Spleen (tissue), 11 donors: ENCODE measurements at regions not wholly inside any gene's neighbourhood (a gene's known extent, or its start where the extent isn't known, plus 50 kb on each side); places are given as distances from the start of the nearest gene placed in this dataset.

Experiments used
- DNase-seq: peaks from one replicate; pipeline ENCODE4 v3.0.0-alpha.2; 2020
- H3K27ac ChIP-seq, 8 donors: fragments of 200-600 bp; sonication (generic) in 7 of 8; 1 replicate in 4 of 8; 2 replicates in 4 of 8; pipeline versions ENCODE4 v1.5.0 to v1.8.0; 2016 to 2021; ENCODE audit warnings: inconsistent platforms in 4 of 8, mild to moderate bottlenecking in 4 of 8, moderate library complexity in 1 of 8
- H3K27me3 ChIP-seq, 7 donors: fragments of 200-600 bp; sonication (generic) in 6 of 7; replicated peaks in 1 of 7; 1 replicate in 4 of 7; 2 replicates in 3 of 7; pipeline versions ENCODE4 v1.5.0 to v1.8.0; 2016 to 2021; ENCODE audit warnings: inconsistent platforms in 3 of 7, mild to moderate bottlenecking in 1 of 7
- H3K36me3 ChIP-seq, 6 donors: fragments of 200-600 bp; sonication (generic) in 5 of 6; 1 replicate in 4 of 6; 2 replicates in 2 of 6; pipeline versions ENCODE4 v1.5.0 to v1.8.0; 2016 to 2021; ENCODE audit warnings: inconsistent platforms in 2 of 6
- H3K4me1 ChIP-seq, 6 donors: fragments of 200-600 bp; sonication (generic) in 5 of 6; 1 replicate in 3 of 6; 2 replicates in 3 of 6; pipeline versions ENCODE4 v1.5.0 to v1.8.0; 2016 to 2021; ENCODE audit warnings: inconsistent platforms in 3 of 6
- H3K4me3 ChIP-seq, 8 donors: fragments of 200-600 bp; sonication (generic) in 7 of 8; 1 replicate in 4 of 8; 2 replicates in 4 of 8; pipeline versions ENCODE4 v1.5.0 to v1.8.0; 2016 to 2021; ENCODE audit warnings: inconsistent platforms in 4 of 8, mild to moderate bottlenecking in 4 of 8, moderate library complexity in 2 of 8
- H3K9me3 ChIP-seq, 8 donors: fragments of 200-600 bp; sonication (generic) in 7 of 8; 1 replicate in 4 of 8; 2 replicates in 4 of 8; pipeline versions ENCODE4 v1.5.0 to v1.8.0; 2016 to 2021; ENCODE audit warnings: inconsistent platforms in 4 of 8
- POLR2A ChIP-seq, 3 donors: fragments of 450-650 bp; IDR thresholded peaks; one replicate each; pipeline ENCODE4 v1.5.1; 2017; ENCODE audit warnings: antibody characterized with exemption in 3 of 3, mild to moderate bottlenecking in 1 of 3
- POLR2AphosphoS5 ChIP-seq, 3 donors: sonication (generic); formaldehyde crosslinking; IDR thresholded peaks; one replicate each; pipeline ENCODE4 v1.5.1; 2017; ENCODE audit warnings: antibody characterized with exemption in 3 of 3
- WGBS, 5 donors: extraction: QIAGEN DNeasy Blood & Tissue Kit in 3 of 5; methylation state at CpG; one replicate each; pipeline versions ENCODE4 v1.1.5 to v1.1.7; 2013 to 2018; 5-methylcytosine and 5-hydroxymethylcytosine counted together
- intact Hi-C: fragments of 100-400 bp; cut with DNase I; formaldehyde crosslinking; loops from one replicate; pipeline ENCODE4 v1.15.0; 2023; ENCODE audit warnings: low total_unique reads
- TF ChIP-seq, protein P1 (sequence below), 11 experiments: fragments of 200-600 bp in 7 of 11; fragments of 450-650 bp in 4 of 11; sonication (generic) in 4 of 11; IDR thresholded peaks in 8 of 11; conservative IDR thresholded peaks in 3 of 11; 1 replicate in 7 of 11; 2 replicates in 4 of 11; pipeline versions ENCODE4 v1.4.0 to v1.8.0; 2016 to 2021; ENCODE audit warnings: antibody characterized with exemption in 11 of 11, inconsistent platforms in 4 of 11, mild to moderate bottlenecking in 1 of 11
- donor health status: healthy with polysubstance abuse.
- donor health status: DM: no; HTN: no; CAD: no; lungs with moderate emphysema.
- donor health status: DM: no; HTN: no; CAD: no.
- donor health status: Bipolar disorder and iron deficiency.
- donor health status: healthy.
- donor health status: DM: no; HTN: no; CAD: no.
- donor health status: DM: yes; HTN: yes; CAD: no.

DNA sequence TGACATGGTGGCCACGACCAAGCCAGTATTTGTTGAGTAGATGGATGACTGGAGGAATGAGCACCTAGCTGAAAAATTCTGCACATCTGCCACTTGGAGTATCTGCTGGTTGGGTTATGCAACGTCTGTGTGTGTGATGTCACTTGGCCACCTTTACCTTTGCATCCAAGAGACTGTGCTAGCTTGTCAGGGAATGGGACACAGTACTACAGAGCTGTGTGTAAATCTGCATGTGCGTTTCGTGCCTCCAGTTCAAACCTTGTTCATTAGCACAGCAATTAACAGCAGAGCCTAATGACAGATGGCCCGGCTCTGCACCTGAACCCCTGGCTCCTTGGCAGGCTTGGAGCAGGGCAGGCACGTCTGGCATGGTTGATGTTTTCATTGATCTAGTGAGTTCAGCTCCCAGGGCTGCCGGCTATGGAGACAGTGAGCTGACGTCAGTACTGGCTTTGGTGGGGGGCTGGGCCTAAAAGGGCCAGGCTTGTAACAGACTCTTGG, 188.4 kb upstream of the NAV2 start:
- TF ChIP-seq POLR2AphosphoS5 (IDR thresholded peaks at IDR 0.05) = no peak
- TF ChIP-seq POLR2A (IDR thresholded peaks at IDR 0.05) = no peak
- TF ChIP-seq, protein P1, sequence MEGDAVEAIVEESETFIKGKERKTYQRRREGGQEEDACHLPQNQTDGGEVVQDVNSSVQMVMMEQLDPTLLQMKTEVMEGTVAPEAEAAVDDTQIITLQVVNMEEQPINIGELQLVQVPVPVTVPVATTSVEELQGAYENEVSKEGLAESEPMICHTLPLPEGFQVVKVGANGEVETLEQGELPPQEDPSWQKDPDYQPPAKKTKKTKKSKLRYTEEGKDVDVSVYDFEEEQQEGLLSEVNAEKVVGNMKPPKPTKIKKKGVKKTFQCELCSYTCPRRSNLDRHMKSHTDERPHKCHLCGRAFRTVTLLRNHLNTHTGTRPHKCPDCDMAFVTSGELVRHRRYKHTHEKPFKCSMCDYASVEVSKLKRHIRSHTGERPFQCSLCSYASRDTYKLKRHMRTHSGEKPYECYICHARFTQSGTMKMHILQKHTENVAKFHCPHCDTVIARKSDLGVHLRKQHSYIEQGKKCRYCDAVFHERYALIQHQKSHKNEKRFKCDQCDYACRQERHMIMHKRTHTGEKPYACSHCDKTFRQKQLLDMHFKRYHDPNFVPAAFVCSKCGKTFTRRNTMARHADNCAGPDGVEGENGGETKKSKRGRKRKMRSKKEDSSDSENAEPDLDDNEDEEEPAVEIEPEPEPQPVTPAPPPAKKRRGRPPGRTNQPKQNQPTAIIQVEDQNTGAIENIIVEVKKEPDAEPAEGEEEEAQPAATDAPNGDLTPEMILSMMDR (IDR thresholded peaks at IDR 0.05 in 8 of 11, conservative IDR thresholded peaks at IDR 0.05 in 3 of 11) = no peak
- no peaks in the 10 kb centered on the region for H3K9me3 ChIP-seq
- no peak for DNase-seq
- H3K27ac ChIP-seq = no peak overlapping the region
- intact Hi-C loops = no loop called here
- no peaks in the 10 kb centered on the region for H3K4me1 ChIP-seq
- 44 to 62% (median 55%) methylated on average over 7 to 8 of the region's 8 CpGs for WGBS, 5 donors
- H3K4me3 ChIP-seq = no peak overlapping the region
- H3K27me3 ChIP-seq = peaks cover 0 to 3% (median 0%) of the 10 kb centered on the region in 7 donors
- no peaks in the 10 kb centered on the region for H3K36me3 ChIP-seq

DNA sequence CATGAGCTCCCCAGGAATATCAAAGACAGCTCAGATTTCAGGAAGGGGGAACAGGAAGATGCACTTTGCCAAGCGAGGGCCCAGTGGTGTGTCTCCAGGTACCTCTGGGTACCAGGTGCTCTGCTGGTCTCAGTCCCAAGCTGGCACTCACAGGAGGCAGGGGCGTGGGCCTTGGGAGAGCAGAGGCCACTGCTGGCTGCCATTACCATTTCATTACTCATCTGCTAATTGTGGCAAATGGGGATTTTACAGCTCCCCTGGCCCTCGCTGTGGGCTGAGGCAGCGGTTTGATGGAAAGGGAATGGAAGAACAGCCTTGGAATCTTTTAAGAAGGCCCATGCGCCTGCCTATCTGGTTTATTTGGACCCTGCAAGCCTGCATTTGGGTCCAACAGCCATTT, 192.0 kb upstream of the NAV2 start:
- Histone ChIP-seq H3K27me3 (peaks cover 0 to 5% (median 0%) of the 10 kb centered on the region in 7 donors), H3K4me3 (no peak overlapping the region), H3K36me3 (no peaks in the 10 kb centered on the region), H3K4me1 (no peaks in the 10 kb centered on the region), H3K27ac (no peak overlapping the region), H3K9me3 (no peaks in the 10 kb centered on the region)
- TF ChIP-seq POLR2AphosphoS5 (IDR thresholded peaks at IDR 0.05) = no peak
- TF ChIP-seq, protein P1 (IDR thresholded peaks at IDR 0.05 in 8 of 11, conservative IDR thresholded peaks at IDR 0.05 in 3 of 11) = no peak
- TF ChIP-seq POLR2A (IDR thresholded peaks at IDR 0.05) = no peak
- WGBS, 5 donors = 76 to 89% (median 80%) methylated on average over 5 of the region's 5 CpGs
- intact Hi-C loops = no loop called here
- DNase-seq = no peak

DNA sequence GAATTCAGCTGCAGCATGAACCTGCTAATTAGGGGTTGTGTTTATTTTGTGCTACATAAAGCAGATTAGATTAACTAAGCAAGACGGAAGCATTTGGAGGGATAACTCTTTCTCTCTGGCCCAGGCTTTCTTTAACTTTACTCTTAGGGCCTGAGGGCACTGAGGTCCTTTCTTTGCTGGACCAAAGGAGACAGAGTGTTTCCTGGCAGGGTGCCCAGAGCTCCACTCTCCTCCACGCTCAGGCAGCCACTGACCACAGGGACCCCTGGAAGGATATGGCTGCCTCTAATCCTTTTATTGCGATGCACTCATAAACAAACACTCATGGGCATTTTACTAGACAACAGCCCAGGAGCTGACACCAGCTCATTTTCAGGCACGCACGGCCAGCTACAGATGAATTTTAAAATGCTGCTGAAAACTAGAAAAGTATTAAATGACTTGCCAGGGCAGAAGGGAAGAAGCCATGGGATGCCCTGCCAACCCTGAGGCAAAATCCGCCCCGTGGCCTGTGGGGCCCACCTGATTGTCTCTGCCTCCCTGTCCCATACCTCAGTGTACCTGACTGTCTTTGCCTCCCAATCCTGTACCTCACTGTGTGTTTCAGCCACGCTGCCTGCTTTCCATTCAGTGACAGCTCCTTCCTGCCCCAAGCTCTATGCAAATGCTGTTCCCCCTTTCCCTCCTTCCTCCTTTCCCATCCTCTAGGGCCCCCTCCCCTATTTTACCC, 192.6 kb upstream of the NAV2 start:
- Histone ChIP-seq H3K27ac (no peak overlapping the region), H3K4me1 (no peaks in the 10 kb centered on the region), H3K4me3 (no peak overlapping the region), H3K36me3 (no peaks in the 10 kb centered on the region), H3K9me3 (no peaks in the 10 kb centered on the region), H3K27me3 (peaks cover 0 to 6% (median 0%) of the 10 kb centered on the region in 7 donors)
- DNase-seq = no peak
- intact Hi-C loops = no loop called here
- 64 to 71% (median 70%) methylated on average over 8 of the region's 8 CpGs for WGBS, 5 donors
- TF ChIP-seq, protein P1 (IDR thresholded peaks at IDR 0.05 in 8 of 11, conservative IDR thresholded peaks at IDR 0.05 in 3 of 11) = no peak
- TF ChIP-seq POLR2AphosphoS5 (IDR thresholded peaks at IDR 0.05) (no peak), POLR2A (IDR thresholded peaks at IDR 0.05) (no peak)

DNA sequence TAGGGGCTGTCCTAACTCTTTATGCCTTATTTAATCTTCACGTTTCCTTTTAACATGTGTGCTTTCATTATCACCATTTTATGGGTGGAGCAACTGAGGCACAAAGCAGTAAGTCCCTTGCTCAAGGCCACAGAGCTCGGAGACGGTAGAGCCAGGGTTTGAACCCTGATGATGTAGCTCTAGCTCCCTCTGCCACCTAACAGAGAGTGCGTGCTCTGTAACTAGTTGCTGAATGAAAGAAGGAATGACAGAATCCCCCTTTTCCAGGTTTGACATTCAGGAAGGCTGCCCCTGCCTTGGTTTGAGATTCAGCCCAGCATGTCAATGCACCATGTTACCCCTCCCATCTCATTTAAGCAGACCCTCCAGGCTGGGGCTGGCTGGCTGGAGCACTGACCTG, 193.3 kb upstream of the NAV2 start:
- Histone ChIP-seq H3K27ac (no peak overlapping the region), H3K9me3 (no peaks in the 10 kb centered on the region), H3K4me1 (no peaks in the 10 kb centered on the region), H3K27me3 (peaks cover 0 to 12% (median 0%) of the 10 kb centered on the region in 7 donors), H3K4me3 (no peak overlapping the region), H3K36me3 (no peaks in the 10 kb centered on the region)
- WGBS, 5 donors = 63 to 89% (median 75%) methylated on average over 4 of the region's 4 CpGs
- intact Hi-C loops = no loop called here
- DNase-seq = no peak
- TF ChIP-seq, protein P1 (IDR thresholded peaks at IDR 0.05 in 8 of 11, conservative IDR thresholded peaks at IDR 0.05 in 3 of 11) = no peak
- TF ChIP-seq POLR2AphosphoS5 (IDR thresholded peaks at IDR 0.05) = no peak
- no peak for TF ChIP-seq POLR2A (IDR thresholded peaks at IDR 0.05)
